CD4-positive, alpha-beta T cell treated with Interleukin-10 for 1 hour (primary cell): ENCODE measurements at regions not wholly inside any gene's neighbourhood (a gene's known extent, or its start where the extent isn't known, plus 50 kb on each side); places are given as distances from the start of the nearest gene placed in this dataset.

Experiments
- DNase-seq: peaks from one replicate; pipeline ENCODE4 v3.0.0-alpha.2; 2020

DNA sequence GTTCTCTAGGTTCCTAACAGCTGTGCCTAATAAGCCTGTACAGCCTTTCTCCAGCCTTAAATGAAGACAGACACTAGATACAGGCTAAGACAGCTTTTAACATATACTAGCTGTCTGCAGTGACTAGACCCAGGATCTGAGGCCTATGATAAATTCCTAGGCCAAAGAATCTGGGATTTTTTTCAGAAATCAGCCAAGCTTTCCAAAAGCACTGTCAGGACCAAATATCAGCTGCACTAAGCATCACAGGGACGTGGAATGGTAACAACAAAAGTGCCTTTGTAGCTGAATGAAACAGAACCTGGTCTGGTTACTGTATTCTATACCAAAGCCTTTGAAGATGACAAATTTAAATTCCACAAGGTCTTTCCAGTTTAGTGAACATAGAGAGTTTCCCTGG lies 77.9 kb upstream of the DOCK9 start:
- no peak for DNase-seq

DNA sequence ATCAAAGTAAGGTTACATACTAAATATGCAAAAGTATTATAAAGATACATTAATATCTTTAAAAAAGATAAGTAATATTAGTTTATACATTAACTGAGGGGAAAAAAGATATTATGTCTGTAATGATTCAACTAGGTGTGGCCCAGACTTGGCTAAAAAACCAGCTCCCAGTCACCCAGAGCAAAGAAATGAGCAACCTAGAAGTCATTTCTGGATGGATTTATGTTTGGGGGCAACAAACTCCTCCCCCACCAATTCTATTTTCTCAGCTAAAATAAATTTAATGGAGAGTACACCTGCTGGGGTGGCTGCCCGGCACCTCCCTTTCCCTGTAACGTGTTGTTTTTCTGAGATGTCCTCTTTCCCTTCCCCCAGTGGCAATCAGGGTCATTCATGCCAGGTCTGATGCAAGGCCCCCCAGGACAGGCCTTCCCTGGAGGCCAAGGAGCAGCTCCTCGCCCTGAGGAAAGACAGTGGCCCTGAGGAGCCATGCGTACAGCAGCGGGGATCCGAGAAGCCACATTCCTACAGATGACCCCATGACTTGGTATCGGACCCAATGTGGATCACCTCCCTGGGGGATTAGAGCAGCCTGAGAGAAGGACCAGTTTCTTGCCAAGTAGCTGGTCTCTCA lies 78.6 kb upstream of the DOCK9 start:
- DNase-seq = no peak

DNA sequence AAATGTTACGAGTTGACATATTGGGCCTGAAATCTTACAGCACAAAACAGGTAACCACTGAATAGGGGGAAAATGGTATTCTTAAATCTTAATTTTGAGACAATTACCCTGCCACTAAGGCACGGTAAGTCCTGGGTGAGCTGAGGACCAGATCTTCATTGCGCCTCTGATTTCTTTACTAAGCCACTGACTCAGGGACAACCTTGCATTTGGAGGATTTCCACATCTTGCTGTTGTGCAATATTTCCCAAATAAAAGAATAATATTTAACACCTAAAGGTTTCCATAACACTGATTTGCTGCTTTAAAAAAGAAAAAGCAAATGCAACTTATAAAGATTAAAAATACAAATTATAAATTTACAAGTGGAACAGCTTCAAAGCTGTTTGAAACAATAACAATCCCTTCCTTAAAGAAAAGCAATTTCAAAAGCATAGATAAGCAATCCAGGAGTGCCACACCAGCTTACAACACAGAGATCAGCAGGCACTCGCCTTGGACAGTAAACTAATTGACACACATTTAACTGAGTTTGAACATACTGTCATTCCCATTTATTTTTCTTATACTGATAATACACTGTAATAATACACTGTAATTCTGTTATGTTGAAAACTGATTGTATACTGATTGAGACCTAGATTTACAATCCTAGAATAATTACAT lies 79.6 kb upstream of the DOCK9 start:
- DNase-seq = no peak

DNA sequence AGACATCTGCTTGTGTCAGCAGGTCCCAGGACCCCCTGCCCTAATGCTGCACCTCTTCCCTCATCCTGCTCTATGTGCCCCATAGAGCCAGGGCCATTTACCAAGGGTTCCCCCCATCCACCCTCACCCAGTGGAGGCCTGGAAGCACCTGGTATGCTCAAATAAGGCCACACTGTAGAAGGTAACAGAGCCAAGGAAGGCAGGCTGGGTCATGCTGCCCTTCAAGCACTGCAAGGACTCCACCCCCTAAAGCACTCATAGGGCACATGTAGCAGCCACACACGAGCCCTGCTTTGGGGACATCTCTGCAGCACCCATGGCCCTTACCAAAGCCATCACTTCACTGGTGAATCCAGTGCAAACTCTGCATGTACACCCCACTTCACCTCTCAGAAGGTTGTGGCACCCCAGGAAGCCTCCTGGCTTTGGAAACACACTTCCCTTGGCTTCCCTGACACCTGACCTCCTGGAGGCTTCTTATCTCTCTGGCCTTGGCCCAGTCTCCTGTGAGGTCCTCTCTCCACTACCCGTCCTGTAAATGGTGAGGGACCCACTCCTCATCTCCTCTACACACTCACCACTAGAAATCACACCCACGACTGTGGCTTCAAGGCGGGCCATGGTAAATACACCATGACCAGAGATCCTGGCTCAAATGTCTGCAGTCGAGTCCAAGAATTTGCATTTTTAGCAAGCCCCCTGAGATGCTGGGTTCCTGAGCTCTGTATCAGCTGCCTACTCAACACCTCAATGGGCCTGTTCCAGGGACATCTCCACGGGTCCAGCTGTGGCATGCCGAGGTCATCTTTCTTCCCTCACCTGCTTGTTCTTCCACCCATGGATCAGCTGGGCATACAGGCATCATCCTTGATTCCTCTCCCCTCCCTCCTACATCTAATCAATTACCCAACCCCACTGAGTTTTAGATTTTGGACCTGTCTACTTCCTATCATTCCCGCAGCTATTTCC lies 80.9 kb upstream of the DOCK9 start:
- no peak for DNase-seq

DNA sequence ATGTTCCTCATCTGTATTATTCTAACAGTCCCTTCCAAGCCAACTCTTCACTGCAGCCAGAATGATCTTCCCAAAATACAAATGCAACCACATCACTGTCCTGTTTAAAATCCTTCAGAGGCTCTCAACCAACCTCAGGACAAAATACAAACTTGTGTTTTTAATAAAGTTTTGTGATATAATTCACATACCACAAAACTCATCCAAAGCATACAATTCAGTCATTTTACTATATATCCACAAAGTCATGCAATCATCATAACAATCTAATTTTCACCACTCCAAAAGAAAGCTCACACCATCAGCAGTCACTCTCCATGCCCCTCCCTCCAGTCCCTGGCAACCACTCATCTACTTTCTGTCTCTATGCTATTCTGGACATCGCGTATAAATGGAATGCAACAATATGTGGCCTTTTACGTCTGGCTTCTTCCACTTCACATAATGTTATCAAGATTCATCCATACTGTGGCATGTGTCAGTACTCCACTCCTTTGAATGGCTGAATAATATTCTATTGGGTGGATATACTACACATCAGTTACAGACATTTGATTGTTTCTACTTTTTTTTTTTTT lies 81.7 kb upstream of the DOCK9 start:
- no peak for DNase-seq

GRCh38 chr13:99061411-99061810 lies 83.5 kb upstream of the DOCK9 start:
- no peak for DNase-seq

GRCh38 chr13:99062593-99062992 lies 84.7 kb upstream of the DOCK9 start:
- no peak for DNase-seq

DNA sequence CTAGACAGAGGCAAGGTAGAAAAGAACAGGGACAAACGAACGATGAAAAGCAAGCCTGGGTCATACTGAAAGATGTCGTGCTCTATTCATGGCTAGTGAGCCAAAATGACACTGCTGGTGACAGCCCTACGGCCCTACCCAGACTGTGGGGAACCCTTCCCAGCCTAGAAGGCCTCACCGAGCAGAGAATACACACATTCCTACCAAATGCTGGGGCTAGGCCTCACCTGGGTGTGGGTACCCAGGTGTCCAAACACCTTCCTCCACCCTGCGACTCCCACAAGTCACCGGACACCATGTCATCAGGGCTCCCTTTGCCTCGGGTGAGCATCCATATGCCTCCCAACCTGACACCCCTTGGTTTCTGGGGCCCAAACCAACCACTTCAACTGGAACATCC lies 85.3 kb upstream of the DOCK9 start:
- no peak for DNase-seq

- no peak for DNase-seq
Measured at GRCh38 chr13:99063952-99064351, 86.1 kb upstream of the DOCK9 start.

- no peak for DNase-seq
Measured at GRCh38 chr13:99064624-99065234, 86.9 kb upstream of the DOCK9 start.

DNA sequence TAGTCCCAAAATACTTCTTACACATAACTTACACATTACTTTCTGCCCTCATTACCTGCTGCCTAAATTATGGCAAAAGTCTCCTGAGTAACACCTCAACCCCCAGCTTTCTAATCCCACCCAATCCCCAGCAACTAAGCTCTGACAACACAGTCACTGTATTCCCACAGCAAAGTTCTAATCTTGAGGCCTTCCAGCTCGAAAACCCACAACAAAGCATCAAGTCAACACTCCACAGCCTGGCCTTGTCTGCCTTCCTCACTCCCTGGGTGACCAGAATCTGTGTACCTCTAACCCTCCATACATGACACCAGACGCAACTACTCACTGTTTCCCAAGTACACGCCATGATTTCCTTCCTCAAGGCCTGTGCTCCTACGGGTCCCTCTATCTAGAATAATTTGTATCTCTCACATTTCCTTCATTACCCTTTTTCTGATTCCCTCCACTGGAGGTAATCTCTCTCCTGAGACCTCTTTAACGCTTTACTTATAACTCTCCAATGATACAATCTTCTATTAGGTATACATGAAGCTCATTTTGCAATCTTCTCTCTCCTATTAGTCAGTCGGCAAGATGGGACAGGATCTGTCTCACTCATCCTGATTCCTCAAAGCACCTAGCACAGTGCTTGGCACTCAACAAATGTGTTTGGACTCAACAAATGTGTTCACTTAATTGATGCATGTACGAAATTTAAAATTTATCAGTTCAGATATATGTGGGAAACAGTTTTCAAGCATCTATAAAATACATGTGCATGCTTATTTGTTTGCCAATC lies 87.6 kb upstream of the DOCK9 start:
- no peak for DNase-seq

DNA sequence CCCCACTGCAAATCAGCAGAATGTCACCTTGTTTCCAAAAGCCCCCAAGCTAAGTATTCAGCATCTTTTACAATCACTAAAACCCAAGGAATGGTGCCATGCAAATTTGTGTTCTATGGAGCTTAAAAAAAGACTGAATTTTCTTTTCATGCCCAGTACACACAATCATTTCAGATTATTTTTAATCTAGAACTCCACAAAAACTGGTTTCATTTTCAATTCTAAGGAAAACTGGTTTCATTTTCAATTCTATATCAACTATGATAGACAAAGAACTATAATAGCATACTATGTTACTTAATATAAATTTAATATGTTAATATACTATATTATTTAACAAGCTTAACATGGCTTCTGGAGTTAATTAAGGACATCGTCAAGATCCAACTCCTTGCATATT lies 88.4 kb upstream of the DOCK9 start:
- DNase-seq = no peak

GRCh38 chr13:99067159-99067985 lies 89.5 kb upstream of the DOCK9 start:
- no peak for DNase-seq

- DNase-seq = no peak
Measured at GRCh38 chr13:99071211-99071610, 93.3 kb upstream of the DOCK9 start.

- no peak for DNase-seq
Measured at GRCh38 chr13:99071666-99072065, 93.8 kb upstream of the DOCK9 start.

GRCh38 chr13:99072356-99072755 lies 94.5 kb upstream of the DOCK9 start:
- DNase-seq = no peak

- DNase-seq = no peak
Measured at GRCh38 chr13:99072941-99073340, 95.1 kb upstream of the DOCK9 start.

DNA sequence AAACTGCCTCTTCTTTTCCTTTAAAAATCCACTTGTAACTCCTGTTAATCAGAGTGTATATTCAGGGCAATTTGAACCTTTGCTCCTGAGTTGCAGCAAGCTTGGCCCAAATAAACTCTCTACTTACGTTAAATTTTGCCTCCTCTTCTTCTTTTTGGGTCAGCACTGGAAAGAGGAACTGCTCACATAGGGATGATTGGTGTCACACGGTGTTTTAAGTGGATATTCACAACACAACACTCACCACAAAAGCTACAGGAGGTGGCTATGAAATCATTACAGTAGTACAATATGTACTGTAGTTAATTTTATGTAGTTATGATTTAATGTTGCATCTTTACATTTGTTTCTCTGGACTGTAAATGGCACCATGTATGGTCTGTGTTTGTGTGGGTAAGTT lies 96.8 kb upstream of the DOCK9 start:
- DNase-seq = no peak

GRCh38 chr13:99075268-99076191 lies 97.7 kb upstream of the DOCK9 start:
- DNase-seq = peak; percentile 69
